Hepatocyte (in vitro differentiated cells): ENCODE measurements at regions not wholly inside any gene's neighbourhood (a gene's known extent, or its start where the extent isn't known, plus 50 kb on each side); places are given as distances from the start of the nearest gene placed in this dataset.
A peak's percentile ranks its signal among the peaks of the same experiment; 100 is the strongest.

ENCODE experiments used
- DNase-seq: peaks from one replicate; pipeline ENCODE4 v3.0.0-alpha.2; 2016; ENCODE audit warnings: low spot score
- H2AFZ ChIP-seq: fragments of 200-600 bp; sonication (generic); 2 replicates; pipeline ENCODE4 v1.6.0; 2016; ENCODE audit warnings: antibody characterized with exemption, mild to moderate bottlenecking
- H3K27ac ChIP-seq: fragments of 200-600 bp; sonication (generic); 2 replicates; pipeline ENCODE4 v1.5.1; 2016; ENCODE audit warnings: mild to moderate bottlenecking
- H3K27me3 ChIP-seq: fragments of 200-600 bp; sonication (generic); 2 replicates; pipeline ENCODE4 v1.6.1; 2016
- H3K36me3 ChIP-seq: fragments of 200-600 bp; sonication (generic); replicated peaks from 2 replicates; pipeline ENCODE4 v1.5.1; 2016; ENCODE audit warnings: low read depth; ENCODE audit not compliant: insufficient read depth
- H3K4me1 ChIP-seq: fragments of 200-600 bp; sonication (generic); 2 replicates; pipeline ENCODE4 v1.5.1; 2016; ENCODE audit warnings: mild to moderate bottlenecking, moderate library complexity; ENCODE audit not compliant: insufficient read depth
- H3K4me2 ChIP-seq: fragments of 200-600 bp; sonication (generic); 2 replicates; pipeline ENCODE4 v1.6.0; 2016
- H3K4me3 ChIP-seq: fragments of 200-600 bp; sonication (generic); 2 replicates; pipeline ENCODE4 v1.5.1; 2016; ENCODE audit warnings: mild to moderate bottlenecking
- H3K79me2 ChIP-seq: fragments of 200-600 bp; sonication (generic); 2 replicates; pipeline ENCODE4 v1.6.0; 2017; ENCODE audit warnings: mild to moderate bottlenecking
- H3K9me2 ChIP-seq: fragments of 200-600 bp; sonication (generic); replicated peaks from 2 replicates; pipeline ENCODE4 v1.6.0; 2017; ENCODE audit warnings: mild to moderate bottlenecking; ENCODE audit not compliant: insufficient read depth
- H3K9me3 ChIP-seq: fragments of 200-600 bp; sonication (generic); 2 replicates; pipeline ENCODE4 v1.5.1; 2016; ENCODE audit warnings: low read depth, mild to moderate bottlenecking
- H4K20me1 ChIP-seq: fragments of 200-600 bp; sonication (generic); 2 replicates; pipeline ENCODE4 v1.6.0; 2016; ENCODE audit warnings: mild to moderate bottlenecking; ENCODE audit not compliant: insufficient read depth, poor library complexity, severe bottlenecking
- EZH2 ChIP-seq: fragments of 200-600 bp; sonication (generic); IDR thresholded peaks from 2 replicates; pipeline ENCODE4 v1.6.1; 2016; ENCODE audit warnings: antibody characterized with exemption, mild to moderate bottlenecking, borderline replicate concordance
- EZH2phosphoT487 ChIP-seq: fragments of 200-600 bp; sonication (generic); IDR thresholded peaks from one replicate; pipeline ENCODE4 v1.6.1; 2018; ENCODE audit warnings: antibody characterized with exemption, mild to moderate bottlenecking, low read depth, moderate library complexity; ENCODE audit not compliant: unreplicated experiment, severe bottlenecking
- WGBS: methylation state at CpG from one replicate; pipeline ENCODE4 v1.1.6; 2016; ENCODE audit warnings: low lambda C conversion rate; ENCODE audit errors: missing lambda C conversion rate; 5-methylcytosine and 5-hydroxymethylcytosine counted together
- TF ChIP-seq, protein P1 (sequence below): fragments of 200-600 bp; sonication (generic); IDR thresholded peaks from 2 replicates; pipeline ENCODE4 v1.5.1; 2016; ENCODE audit warnings: antibody characterized with exemption, mild to moderate bottlenecking; ENCODE audit not compliant: poor library complexity

DNA sequence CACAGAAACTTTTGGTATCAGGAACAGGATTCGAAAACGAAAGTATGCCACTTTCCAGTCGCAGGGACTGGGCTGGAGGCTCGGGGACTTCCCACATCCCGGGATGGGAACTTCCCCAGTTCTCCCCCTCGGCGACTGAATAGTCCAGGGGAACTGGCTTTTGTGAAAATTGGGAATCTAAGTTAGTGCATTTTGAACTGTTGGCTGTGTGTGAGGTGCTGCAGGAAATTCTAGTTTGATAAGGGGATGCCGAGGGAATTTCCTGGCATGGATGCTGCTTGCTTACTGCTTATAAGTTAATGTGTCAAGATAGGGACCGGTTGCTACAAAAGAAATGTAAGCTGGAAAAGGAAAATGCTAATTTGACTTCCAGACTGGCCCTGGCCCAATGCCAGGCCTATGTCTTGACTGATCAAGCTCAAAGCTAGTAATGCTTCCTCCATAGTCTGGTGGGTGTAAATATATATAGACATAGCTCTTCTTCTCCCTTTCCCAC is 73.4 kb upstream of the EIF5 start:
- Histone ChIP-seq H3K36me3 (no peaks in the 10 kb centered on the region), H3K9me2 (no peaks in the 10 kb centered on the region), H3K79me2 (no peaks in the 10 kb centered on the region), H3K4me3 (no peak overlapping the region), H2AFZ (peak overlapping the region; percentile 39), H3K9me3 (no peaks in the 10 kb centered on the region), H3K4me1 (no peaks in the 10 kb centered on the region), H3K27ac (peak overlapping the region; percentile 65), H4K20me1 (no peaks in the 10 kb centered on the region), H3K4me2 (peak overlapping the region; percentile 63), H3K27me3 (no peaks in the 10 kb centered on the region)
- DNase-seq = no peak
- TF ChIP-seq EZH2phosphoT487 (no peak), EZH2 (no peak)
- TF ChIP-seq, protein P1, sequence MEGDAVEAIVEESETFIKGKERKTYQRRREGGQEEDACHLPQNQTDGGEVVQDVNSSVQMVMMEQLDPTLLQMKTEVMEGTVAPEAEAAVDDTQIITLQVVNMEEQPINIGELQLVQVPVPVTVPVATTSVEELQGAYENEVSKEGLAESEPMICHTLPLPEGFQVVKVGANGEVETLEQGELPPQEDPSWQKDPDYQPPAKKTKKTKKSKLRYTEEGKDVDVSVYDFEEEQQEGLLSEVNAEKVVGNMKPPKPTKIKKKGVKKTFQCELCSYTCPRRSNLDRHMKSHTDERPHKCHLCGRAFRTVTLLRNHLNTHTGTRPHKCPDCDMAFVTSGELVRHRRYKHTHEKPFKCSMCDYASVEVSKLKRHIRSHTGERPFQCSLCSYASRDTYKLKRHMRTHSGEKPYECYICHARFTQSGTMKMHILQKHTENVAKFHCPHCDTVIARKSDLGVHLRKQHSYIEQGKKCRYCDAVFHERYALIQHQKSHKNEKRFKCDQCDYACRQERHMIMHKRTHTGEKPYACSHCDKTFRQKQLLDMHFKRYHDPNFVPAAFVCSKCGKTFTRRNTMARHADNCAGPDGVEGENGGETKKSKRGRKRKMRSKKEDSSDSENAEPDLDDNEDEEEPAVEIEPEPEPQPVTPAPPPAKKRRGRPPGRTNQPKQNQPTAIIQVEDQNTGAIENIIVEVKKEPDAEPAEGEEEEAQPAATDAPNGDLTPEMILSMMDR = no peak
- 57% methylated on average over 9 of the region's 9 CpGs for WGBS

GRCh38 chr14:103267226-103267910 is 66.7 kb upstream of the EIF5 start:
- DNase-seq = no peak

DNA sequence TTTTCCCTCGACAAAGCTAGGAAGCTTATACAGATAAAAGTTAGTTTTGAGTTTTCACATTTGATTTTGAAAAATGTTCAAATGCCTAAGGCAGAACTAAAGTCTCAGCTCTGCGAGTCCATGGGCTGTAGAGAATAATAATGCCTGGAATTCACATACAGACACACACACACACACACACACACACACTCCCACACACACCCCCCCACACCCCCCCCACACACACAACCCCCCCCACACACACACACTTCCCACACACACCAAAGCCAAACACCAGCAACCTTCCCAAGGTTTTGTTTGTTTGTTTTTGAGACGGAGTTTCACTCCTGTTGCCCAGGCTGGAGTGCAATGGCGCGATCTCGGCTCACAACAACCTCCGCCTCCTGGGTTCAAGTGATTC is 62.8 kb upstream of the EIF5 start:
- Histone ChIP-seq H3K27ac (no peak overlapping the region), H4K20me1 (no peaks in the 10 kb centered on the region), H3K27me3 (no peaks in the 10 kb centered on the region), H3K4me2 (no peak overlapping the region), H2AFZ (no peak overlapping the region), H3K9me3 (no peaks in the 10 kb centered on the region), H3K79me2 (no peaks in the 10 kb centered on the region), H3K4me1 (peaks cover 5% of the 10 kb centered on the region), H3K9me2 (no peaks in the 10 kb centered on the region), H3K36me3 (no peaks in the 10 kb centered on the region), H3K4me3 (no peak overlapping the region)
- 82% methylated on average over 7 of the region's 7 CpGs for WGBS
- DNase-seq = no peak
- TF ChIP-seq EZH2 = no peak
- TF ChIP-seq, protein P1 = no peak
- TF ChIP-seq EZH2phosphoT487 = no peak

More at GRCh38 chr14:103267226-103267910, 66.7 kb upstream of the EIF5 start:
- Histone ChIP-seq H3K9me3 (no peaks in the 10 kb centered on the region), H3K27me3 (no peaks in the 10 kb centered on the region), H3K27ac (no peak overlapping the region), H3K4me3 (no peak overlapping the region), H3K36me3 (no peaks in the 10 kb centered on the region), H2AFZ (no peak overlapping the region), H4K20me1 (no peaks in the 10 kb centered on the region), H3K4me2 (no peak overlapping the region), H3K79me2 (no peaks in the 10 kb centered on the region), H3K4me1 (peaks cover 5% of the 10 kb centered on the region), H3K9me2 (no peaks in the 10 kb centered on the region)
- WGBS = 76% methylated on average over 11 of the region's 11 CpGs
- TF ChIP-seq EZH2 (no peak), EZH2phosphoT487 (no peak)

- Histone ChIP-seq H2AFZ (no peak overlapping the region), H3K27me3 (peaks cover 6% of the 10 kb centered on the region)
These were observed 60.8 kb upstream of the EIF5 start for GRCh38 chr14:103273145-103273744.

More at GRCh38 chr14:103273145-103273744, 60.8 kb upstream of the EIF5 start:
- no peaks in the 10 kb centered on the region for H3K9me2 ChIP-seq
- TF ChIP-seq, protein P1 = no peak
- TF ChIP-seq EZH2 (no peak), EZH2phosphoT487 (no peak)
- no peak overlapping the region for H3K27ac ChIP-seq
- no peaks in the 10 kb centered on the region for H3K9me3 ChIP-seq
- H3K4me3 ChIP-seq = no peak overlapping the region
- no peak for DNase-seq
- WGBS = 65% methylated on average over 59 of the region's 63 CpGs
- H3K4me2 ChIP-seq = peak overlapping the region; percentile 75
- no peaks in the 10 kb centered on the region for H4K20me1 ChIP-seq
- no peaks in the 10 kb centered on the region for H3K36me3 ChIP-seq
- no peaks in the 10 kb centered on the region for H3K79me2 ChIP-seq
- H3K4me1 ChIP-seq = no peaks in the 10 kb centered on the region
